GM12878 (cell line): ENCODE measurements at regions not wholly inside any gene's neighbourhood (a gene's known extent, or its start where the extent isn't known, plus 50 kb on each side); places are given as distances from the start of the nearest gene placed in this dataset.

ENCODE experiments used
- ATAC-seq: fragments of 200-7000 bp; cut with Tn5 transposase; 3 replicates; pipeline ENCODE4 v1.9.1; 2020; ENCODE audit warnings: mild to moderate bottlenecking, moderate library complexity
- BruUV-seq: library from RNA; stranded (reverse); fragments of 400-500 nt; replicated peaks from 2 replicates; lab custom pipeline; 2021; lab: Mats Ljungman, UMichigan
- CTCF ChIA-PET: fragments of 300-600 bp; sonication (Branson Sonifier 250); formaldehyde crosslinking; extraction: SDS; loops from one replicate; lab custom pipeline; 2021; ENCODE audit warnings: inconsistent platforms; lab: Yijun Ruan, JAX
- POLR2A ChIA-PET: fragments of 350-600 bp; formaldehyde crosslinking; extraction: SDS; loops from one replicate; lab custom pipeline; 2021; ENCODE audit warnings: inconsistent platforms; lab: Charles Lee
- RAD21 ChIA-PET: fragments of 300-600 bp; sonication (Branson Sonifier 250); formaldehyde crosslinking; loops from one replicate; lab custom pipeline; 2023; ENCODE audit warnings: antibody characterized with exemption; ENCODE audit not compliant: unreplicated experiment; lab: Charles Lee
- SMC1A ChIA-PET: fragments of 300-600 bp; sonication (Branson Sonifier 250); formaldehyde crosslinking; loops from one replicate; lab custom pipeline; 2023; ENCODE audit not compliant: unreplicated experiment, uncharacterized antibody; lab: Charles Lee
- DNase-seq: peaks from one replicate; pipeline ENCODE4 v3.0.0-alpha.2; 2011; ENCODE audit warnings: low read depth, low spot score
- FAIRE-seq: peaks from 3 replicates; lab custom pipeline; 2011; peaks lifted over from hg19 to GRCh38; lab: Jason Lieb, UNC
- H2AFZ ChIP-seq: 2 replicates; pipeline ENCODE4 v1.6.0; 2011; ENCODE audit warnings: low read depth, low read length, control low read depth; ENCODE audit not compliant: control insufficient read depth
- H3K27ac ChIP-seq: 2 replicates; pipeline ENCODE4 v1.5.1; 2011; ENCODE audit warnings: control low read depth; ENCODE audit not compliant: control insufficient read depth, insufficient read depth
- H3K27me3 ChIP-seq, 2 experiments: replicated peaks in 1 of 2; 2 replicates each; pipeline versions ENCODE4 v1.6.0 to v1.6.1; 2011; ENCODE audit warnings: low read length in 1 of 2; ENCODE audit not compliant: control insufficient read depth in 2 of 2, insufficient read depth in 2 of 2
- H3K36me3 ChIP-seq, 2 experiments: 2 replicates each; pipeline ENCODE4 v1.5.1; 2011; ENCODE audit warnings: low read length in 1 of 2; ENCODE audit not compliant: control insufficient read depth in 2 of 2, insufficient read depth in 2 of 2
- H3K4me1 ChIP-seq: 2 replicates; pipeline ENCODE4 v1.6.1; 2011; ENCODE audit warnings: mild to moderate bottlenecking, low read length, moderate library complexity, mixed read lengths; ENCODE audit not compliant: control insufficient read depth, insufficient read depth
- H3K4me2 ChIP-seq: 2 replicates; pipeline ENCODE4 v1.6.0; 2011; ENCODE audit warnings: control low read depth; ENCODE audit not compliant: control insufficient read depth, insufficient read depth
- H3K4me3 ChIP-seq: fragments of 200-600 bp; sonication (generic); 2 replicates; pipeline ENCODE4 v1.5.1; 2016
- H3K79me2 ChIP-seq: 2 replicates; pipeline ENCODE4 v1.6.0; 2011; ENCODE audit warnings: low read length; ENCODE audit not compliant: control insufficient read depth, insufficient read depth
- H3K9ac ChIP-seq: 2 replicates; pipeline ENCODE4 v1.8.0; 2011; ENCODE audit warnings: low read length, control low read depth, mixed read lengths; ENCODE audit not compliant: control insufficient read depth, insufficient read depth
- H3K9me3 ChIP-seq: replicated peaks from 3 replicates; pipeline ENCODE4 v1.5.1; 2011; ENCODE audit warnings: mild to moderate bottlenecking, low read length; ENCODE audit not compliant: control insufficient read depth, insufficient read depth
- H4K20me1 ChIP-seq: 2 replicates; pipeline ENCODE4 v1.6.0; 2011; ENCODE audit not compliant: control insufficient read depth, insufficient read depth
- CREM ChIP-seq: IDR thresholded peaks from 2 replicates; pipeline ENCODE4 v1.6.1; 2014; ENCODE audit warnings: antibody characterized with exemption, low read depth
- DPF2 ChIP-seq: fragments of 450-650 bp; IDR thresholded peaks from 2 replicates; pipeline ENCODE4 v1.6.1; 2017; ENCODE audit warnings: mild to moderate bottlenecking
- ETV6 ChIP-seq, 2 experiments: fragments of 450-650 bp in 1 of 2; IDR thresholded peaks in 1 of 2; conservative IDR thresholded peaks in 1 of 2; 2 replicates each; pipeline ENCODE4 v1.6.1; 2014; ENCODE audit warnings: antibody characterized with exemption in 1 of 2, borderline replicate concordance in 1 of 2, low read depth in 1 of 2, mild to moderate bottlenecking in 1 of 2, moderate library complexity in 1 of 2
- FOXM1 ChIP-seq: IDR thresholded peaks from 2 replicates; pipeline ENCODE4 v1.6.1; 2012; ENCODE audit warnings: low read depth, mild to moderate bottlenecking, inconsistent platforms, low read length, moderate library complexity
- TCF3 ChIP-seq: IDR thresholded peaks from 2 replicates; pipeline ENCODE4 v1.6.1; 2012; ENCODE audit warnings: low read depth, mild to moderate bottlenecking, low read length, borderline replicate concordance; ENCODE audit not compliant: insufficient read depth
- ZNF207 ChIP-seq: fragments of 450-650 bp; IDR thresholded peaks from 2 replicates; pipeline ENCODE4 v1.6.1; 2014; ENCODE audit warnings: antibody characterized with exemption, mild to moderate bottlenecking, borderline replicate concordance
- WGBS: methylation state at CpG from one replicate; pipeline ENCODE4 v1.1.6; 2016; ENCODE audit warnings: low lambda C conversion rate; ENCODE audit not compliant: insufficient replicate concordance, insufficient coverage; ENCODE audit errors: missing lambda C conversion rate; 5-methylcytosine and 5-hydroxymethylcytosine counted together
- in situ Hi-C: fragments of 300-500 bp; cut with MboI; formaldehyde crosslinking; loops from 9 replicates; pipeline ENCODE4 v1.14.3; 2018; ENCODE audit warnings: mixed read lengths
- intact Hi-C: fragments of 100-400 bp; cut with micrococcal nuclease; formaldehyde crosslinking; loops from one replicate; pipeline ENCODE4 v1.14.2; 2022; ENCODE audit not compliant: unreplicated experiment
- TF ChIP-seq, protein P1 (sequence below): IDR thresholded peaks from 2 replicates; pipeline ENCODE4 v1.6.1; 2012; ENCODE audit warnings: low read depth, low read length, improper control_type of control experiment
- TF ChIP-seq, protein P2 (sequence below), 3 experiments: IDR thresholded peaks in 2 of 3; conservative IDR thresholded peaks in 1 of 3; 2 replicates each; pipeline ENCODE4 v1.5.1; 2011; ENCODE audit warnings: low read depth in 3 of 3, low read length in 3 of 3, mild to moderate bottlenecking in 3 of 3, control low read depth in 2 of 3, moderate library complexity in 2 of 3, inconsistent platforms in 1 of 3, mixed read lengths in 1 of 3; ENCODE audit not compliant: control insufficient read depth in 2 of 3, insufficient read depth in 1 of 3; ENCODE audit errors: extremely low read depth in 1 of 3
- TF ChIP-seq, protein P3 (sequence below): IDR thresholded peaks from 2 replicates; pipeline ENCODE4 v1.6.1; 2012; ENCODE audit warnings: improper control_type of control experiment, low read depth, low read length; ENCODE audit not compliant: insufficient replicate concordance
- TF ChIP-seq, protein P4 (sequence below): fragments of 450-650 bp; IDR thresholded peaks from 2 replicates; pipeline ENCODE4 v1.6.1; 2016; ENCODE audit warnings: mild to moderate bottlenecking
- TF ChIP-seq, protein P5 (sequence below): fragments of 450-650 bp; IDR thresholded peaks from 2 replicates; pipeline ENCODE4 v1.6.1; 2017; ENCODE audit warnings: mild to moderate bottlenecking

DNA sequence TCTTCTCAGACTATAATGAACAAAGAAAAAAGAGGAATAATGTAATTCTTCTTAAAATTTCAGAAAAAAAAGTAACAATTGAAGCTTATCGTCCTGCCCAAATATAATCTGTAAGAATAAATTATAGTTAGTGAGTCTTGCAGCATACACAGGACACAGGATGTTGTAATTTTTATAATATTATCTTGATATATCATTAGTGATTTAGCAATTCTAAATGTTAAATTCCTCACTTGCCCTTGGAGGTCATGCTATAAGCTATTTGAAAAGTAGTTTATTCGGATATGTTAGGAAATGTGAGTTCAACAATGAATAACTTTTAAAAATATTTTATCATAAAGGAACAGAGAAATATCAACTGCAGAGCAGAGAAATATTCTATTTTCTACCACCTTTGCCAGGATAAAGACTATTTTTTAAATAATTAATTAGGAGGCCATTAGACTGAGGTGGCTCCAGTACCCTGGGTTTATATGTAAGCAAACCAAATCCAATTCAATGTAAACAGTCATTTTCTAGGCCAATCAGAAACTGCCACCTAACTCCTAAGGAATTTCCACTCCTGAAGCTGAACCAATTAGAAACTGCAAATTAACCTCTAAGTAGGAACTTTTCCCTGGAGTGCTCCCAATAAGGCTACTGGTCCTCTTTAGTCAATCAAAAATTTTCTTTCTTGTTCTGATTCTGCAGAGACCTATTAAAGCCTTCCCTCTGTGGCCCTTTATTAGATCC is 1109.3 kb downstream of the ROBO2 start:
- BruUV-seq, result no TSS peak
- FAIRE-seq, result no peak
- TF ChIP-seq, protein P1, sequence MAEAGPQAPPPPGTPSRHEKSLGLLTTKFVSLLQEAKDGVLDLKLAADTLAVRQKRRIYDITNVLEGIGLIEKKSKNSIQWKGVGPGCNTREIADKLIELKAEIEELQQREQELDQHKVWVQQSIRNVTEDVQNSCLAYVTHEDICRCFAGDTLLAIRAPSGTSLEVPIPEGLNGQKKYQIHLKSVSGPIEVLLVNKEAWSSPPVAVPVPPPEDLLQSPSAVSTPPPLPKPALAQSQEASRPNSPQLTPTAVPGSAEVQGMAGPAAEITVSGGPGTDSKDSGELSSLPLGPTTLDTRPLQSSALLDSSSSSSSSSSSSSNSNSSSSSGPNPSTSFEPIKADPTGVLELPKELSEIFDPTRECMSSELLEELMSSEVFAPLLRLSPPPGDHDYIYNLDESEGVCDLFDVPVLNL, result no peak
- TF ChIP-seq, protein P2, sequence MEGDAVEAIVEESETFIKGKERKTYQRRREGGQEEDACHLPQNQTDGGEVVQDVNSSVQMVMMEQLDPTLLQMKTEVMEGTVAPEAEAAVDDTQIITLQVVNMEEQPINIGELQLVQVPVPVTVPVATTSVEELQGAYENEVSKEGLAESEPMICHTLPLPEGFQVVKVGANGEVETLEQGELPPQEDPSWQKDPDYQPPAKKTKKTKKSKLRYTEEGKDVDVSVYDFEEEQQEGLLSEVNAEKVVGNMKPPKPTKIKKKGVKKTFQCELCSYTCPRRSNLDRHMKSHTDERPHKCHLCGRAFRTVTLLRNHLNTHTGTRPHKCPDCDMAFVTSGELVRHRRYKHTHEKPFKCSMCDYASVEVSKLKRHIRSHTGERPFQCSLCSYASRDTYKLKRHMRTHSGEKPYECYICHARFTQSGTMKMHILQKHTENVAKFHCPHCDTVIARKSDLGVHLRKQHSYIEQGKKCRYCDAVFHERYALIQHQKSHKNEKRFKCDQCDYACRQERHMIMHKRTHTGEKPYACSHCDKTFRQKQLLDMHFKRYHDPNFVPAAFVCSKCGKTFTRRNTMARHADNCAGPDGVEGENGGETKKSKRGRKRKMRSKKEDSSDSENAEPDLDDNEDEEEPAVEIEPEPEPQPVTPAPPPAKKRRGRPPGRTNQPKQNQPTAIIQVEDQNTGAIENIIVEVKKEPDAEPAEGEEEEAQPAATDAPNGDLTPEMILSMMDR (IDR thresholded peaks at IDR 0.05 in 2 of 3, conservative IDR thresholded peaks at IDR 0.05 in 1 of 3; ENCODE audit: control insufficient read depth in 2 of 3, extremely low read depth in 1 of 3, insufficient read depth in 1 of 3, low read depth in 3 of 3, low read length in 3 of 3), result no peak
- no peak for TF ChIP-seq DPF2
- no peak for TF ChIP-seq TCF3
- TF ChIP-seq, protein P3, sequence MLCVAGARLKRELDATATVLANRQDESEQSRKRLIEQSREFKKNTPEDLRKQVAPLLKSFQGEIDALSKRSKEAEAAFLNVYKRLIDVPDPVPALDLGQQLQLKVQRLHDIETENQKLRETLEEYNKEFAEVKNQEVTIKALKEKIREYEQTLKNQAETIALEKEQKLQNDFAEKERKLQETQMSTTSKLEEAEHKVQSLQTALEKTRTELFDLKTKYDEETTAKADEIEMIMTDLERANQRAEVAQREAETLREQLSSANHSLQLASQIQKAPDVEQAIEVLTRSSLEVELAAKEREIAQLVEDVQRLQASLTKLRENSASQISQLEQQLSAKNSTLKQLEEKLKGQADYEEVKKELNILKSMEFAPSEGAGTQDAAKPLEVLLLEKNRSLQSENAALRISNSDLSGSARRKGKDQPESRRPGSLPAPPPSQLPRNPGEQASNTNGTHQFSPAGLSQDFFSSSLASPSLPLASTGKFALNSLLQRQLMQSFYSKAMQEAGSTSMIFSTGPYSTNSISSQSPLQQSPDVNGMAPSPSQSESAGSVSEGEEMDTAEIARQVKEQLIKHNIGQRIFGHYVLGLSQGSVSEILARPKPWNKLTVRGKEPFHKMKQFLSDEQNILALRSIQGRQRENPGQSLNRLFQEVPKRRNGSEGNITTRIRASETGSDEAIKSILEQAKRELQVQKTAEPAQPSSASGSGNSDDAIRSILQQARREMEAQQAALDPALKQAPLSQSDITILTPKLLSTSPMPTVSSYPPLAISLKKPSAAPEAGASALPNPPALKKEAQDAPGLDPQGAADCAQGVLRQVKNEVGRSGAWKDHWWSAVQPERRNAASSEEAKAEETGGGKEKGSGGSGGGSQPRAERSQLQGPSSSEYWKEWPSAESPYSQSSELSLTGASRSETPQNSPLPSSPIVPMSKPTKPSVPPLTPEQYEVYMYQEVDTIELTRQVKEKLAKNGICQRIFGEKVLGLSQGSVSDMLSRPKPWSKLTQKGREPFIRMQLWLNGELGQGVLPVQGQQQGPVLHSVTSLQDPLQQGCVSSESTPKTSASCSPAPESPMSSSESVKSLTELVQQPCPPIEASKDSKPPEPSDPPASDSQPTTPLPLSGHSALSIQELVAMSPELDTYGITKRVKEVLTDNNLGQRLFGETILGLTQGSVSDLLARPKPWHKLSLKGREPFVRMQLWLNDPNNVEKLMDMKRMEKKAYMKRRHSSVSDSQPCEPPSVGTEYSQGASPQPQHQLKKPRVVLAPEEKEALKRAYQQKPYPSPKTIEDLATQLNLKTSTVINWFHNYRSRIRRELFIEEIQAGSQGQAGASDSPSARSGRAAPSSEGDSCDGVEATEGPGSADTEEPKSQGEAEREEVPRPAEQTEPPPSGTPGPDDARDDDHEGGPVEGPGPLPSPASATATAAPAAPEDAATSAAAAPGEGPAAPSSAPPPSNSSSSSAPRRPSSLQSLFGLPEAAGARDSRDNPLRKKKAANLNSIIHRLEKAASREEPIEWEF, result no peak
- no peak for TF ChIP-seq ZNF207
- TF ChIP-seq, protein P4, sequence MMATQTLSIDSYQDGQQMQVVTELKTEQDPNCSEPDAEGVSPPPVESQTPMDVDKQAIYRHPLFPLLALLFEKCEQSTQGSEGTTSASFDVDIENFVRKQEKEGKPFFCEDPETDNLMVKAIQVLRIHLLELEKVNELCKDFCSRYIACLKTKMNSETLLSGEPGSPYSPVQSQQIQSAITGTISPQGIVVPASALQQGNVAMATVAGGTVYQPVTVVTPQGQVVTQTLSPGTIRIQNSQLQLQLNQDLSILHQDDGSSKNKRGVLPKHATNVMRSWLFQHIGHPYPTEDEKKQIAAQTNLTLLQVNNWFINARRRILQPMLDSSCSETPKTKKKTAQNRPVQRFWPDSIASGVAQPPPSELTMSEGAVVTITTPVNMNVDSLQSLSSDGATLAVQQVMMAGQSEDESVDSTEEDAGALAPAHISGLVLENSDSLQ, result no peak
- no peak for TF ChIP-seq ETV6 (conservative IDR thresholded peaks at IDR 0.05 in 1 of 2, IDR thresholded peaks at IDR 0.05 in 1 of 2; ENCODE audit: borderline replicate concordance in 1 of 2, low read depth in 1 of 2)
- TF ChIP-seq FOXM1, result no peak
- TF ChIP-seq, protein P5, sequence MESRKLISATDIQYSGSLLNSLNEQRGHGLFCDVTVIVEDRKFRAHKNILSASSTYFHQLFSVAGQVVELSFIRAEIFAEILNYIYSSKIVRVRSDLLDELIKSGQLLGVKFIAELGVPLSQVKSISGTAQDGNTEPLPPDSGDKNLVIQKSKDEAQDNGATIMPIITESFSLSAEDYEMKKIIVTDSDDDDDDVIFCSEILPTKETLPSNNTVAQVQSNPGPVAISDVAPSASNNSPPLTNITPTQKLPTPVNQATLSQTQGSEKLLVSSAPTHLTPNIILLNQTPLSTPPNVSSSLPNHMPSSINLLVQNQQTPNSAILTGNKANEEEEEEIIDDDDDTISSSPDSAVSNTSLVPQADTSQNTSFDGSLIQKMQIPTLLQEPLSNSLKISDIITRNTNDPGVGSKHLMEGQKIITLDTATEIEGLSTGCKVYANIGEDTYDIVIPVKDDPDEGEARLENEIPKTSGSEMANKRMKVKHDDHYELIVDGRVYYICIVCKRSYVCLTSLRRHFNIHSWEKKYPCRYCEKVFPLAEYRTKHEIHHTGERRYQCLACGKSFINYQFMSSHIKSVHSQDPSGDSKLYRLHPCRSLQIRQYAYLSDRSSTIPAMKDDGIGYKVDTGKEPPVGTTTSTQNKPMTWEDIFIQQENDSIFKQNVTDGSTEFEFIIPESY, result no peak
- no peak for TF ChIP-seq CREM

More for the DNA sequence above, 1109.3 kb downstream of the ROBO2 start:
- intact Hi-C loops (no loop called here), in situ Hi-C loops (no loop called here)
- no peak for ATAC-seq
- no peak overlapping the region for H3K9ac ChIP-seq
- no peaks in the 10 kb centered on the region for H3K9me3 ChIP-seq
- no peaks in the 10 kb centered on the region for H3K79me2 ChIP-seq
- H3K27ac ChIP-seq, result no peak overlapping the region
- 25% methylated on average over 2 of the region's 2 CpGs for WGBS
- H3K4me1 ChIP-seq, result no peaks in the 10 kb centered on the region
- no peaks in the 10 kb centered on the region for H3K27me3 ChIP-seq
- no peak overlapping the region for H3K4me3 ChIP-seq
- DNase-seq, result no peak
- no peaks in the 10 kb centered on the region for H4K20me1 ChIP-seq
- CTCF ChIA-PET, result no interaction called here
- no peaks in the 10 kb centered on the region for H3K36me3 ChIP-seq
- H3K4me2 ChIP-seq, result no peak overlapping the region
- H2AFZ ChIP-seq, result no peak overlapping the region
- SMC1A ChIA-PET, result interaction anchor here (1.0 kb wide), 1 partner anchor 9 kb away, joined by 3 read pairs; no protein-coding TSS in a partner anchor
- POLR2A ChIA-PET, result no interaction called here
- RAD21 ChIA-PET, result no interaction called here
